Right kidney (tissue), 1 donor: ENCODE measurements at regions not wholly inside any gene's neighbourhood (a gene's known extent, or its start where the extent isn't known, plus 50 kb on each side); places are given as distances from the start of the nearest gene placed in this dataset.
"Not testable (repeated sequence)": the region's sequence is repeated elsewhere in the genome, so short reads cannot be mapped to it uniquely, and the experiment has no call there.

ENCODE experiments used
- DNase-seq: peaks from one replicate; pipeline ENCODE4 v3.0.0-alpha.2; 2016

GRCh38 chr4:12445711-12446235, 1017.1 kb upstream of the HS3ST1 start:
- DNase-seq = peak; percentile 6

GRCh38 chr4:12439633-12440305, 1011.1 kb upstream of the HS3ST1 start:
- no peak for DNase-seq

GRCh38 chr4:12431259-12431658, 1002.6 kb upstream of the HS3ST1 start:
- not testable (repeated sequence) for DNase-seq

GRCh38 chr4:12421364-12421763, 992.7 kb upstream of the HS3ST1 start:
- no peak for DNase-seq

- no peak for DNase-seq
These were observed 988.1 kb upstream of the HS3ST1 start for GRCh38 chr4:12416755-12417154.

- DNase-seq = no peak
These were observed 985.6 kb upstream of the HS3ST1 start for GRCh38 chr4:12414181-12414812.

GRCh38 chr4:12411072-12411471, 982.4 kb upstream of the HS3ST1 start:
- DNase-seq = no peak

GRCh38 chr4:12409507-12410190, 981.0 kb upstream of the HS3ST1 start:
- no peak for DNase-seq

- no peak for DNase-seq
These were observed 979.7 kb upstream of the HS3ST1 start for GRCh38 chr4:12408364-12408763.

GRCh38 chr4:12403175-12403574, 974.5 kb upstream of the HS3ST1 start:
- DNase-seq = no peak

GRCh38 chr4:12399781-12400180, 971.1 kb upstream of the HS3ST1 start:
- DNase-seq = no peak

- DNase-seq = no peak
These were observed 965.1 kb upstream of the HS3ST1 start for GRCh38 chr4:12393631-12394262.

GRCh38 chr4:12389604-12390003, 960.9 kb upstream of the HS3ST1 start:
- DNase-seq = no peak

- DNase-seq = no peak
These were observed 953.9 kb upstream of the HS3ST1 start for GRCh38 chr4:12382567-12382966.

GRCh38 chr4:12379191-12379590, 950.5 kb upstream of the HS3ST1 start:
- no peak for DNase-seq

- DNase-seq = no peak
These were observed 947.1 kb upstream of the HS3ST1 start for GRCh38 chr4:12375805-12376204.

GRCh38 chr4:12365869-12366268, 937.2 kb upstream of the HS3ST1 start:
- not testable (repeated sequence) for DNase-seq

GRCh38 chr4:12360391-12360790, 931.7 kb upstream of the HS3ST1 start:
- no peak for DNase-seq

GRCh38 chr4:12359420-12359819, 930.7 kb upstream of the HS3ST1 start:
- no peak for DNase-seq

GRCh38 chr4:12333083-12333482, 904.4 kb upstream of the HS3ST1 start:
- not testable (repeated sequence) for DNase-seq

- DNase-seq = no peak
These were observed 896.3 kb upstream of the HS3ST1 start for GRCh38 chr4:12324965-12325364.

- DNase-seq = no peak
These were observed 891.1 kb upstream of the HS3ST1 start for GRCh38 chr4:12319765-12320164.

- DNase-seq = no peak
These were observed 876.2 kb upstream of the HS3ST1 start for GRCh38 chr4:12304905-12305304.
